Hepatocyte (in vitro differentiated cells): ENCODE measurements at regions not wholly inside any gene's neighbourhood (a gene's known extent, or its start where the extent isn't known, plus 50 kb on each side); places are given as distances from the start of the nearest gene placed in this dataset.

Source experiments
- DNase-seq: peaks from one replicate; pipeline ENCODE4 v3.0.0-alpha.2; 2016; ENCODE audit warnings: low spot score
- H2AFZ ChIP-seq: fragments of 200-600 bp; sonication (generic); 2 replicates; pipeline ENCODE4 v1.6.0; 2016; ENCODE audit warnings: antibody characterized with exemption, mild to moderate bottlenecking
- H3K27ac ChIP-seq: fragments of 200-600 bp; sonication (generic); 2 replicates; pipeline ENCODE4 v1.5.1; 2016; ENCODE audit warnings: mild to moderate bottlenecking
- H3K27me3 ChIP-seq: fragments of 200-600 bp; sonication (generic); 2 replicates; pipeline ENCODE4 v1.6.1; 2016
- H3K36me3 ChIP-seq: fragments of 200-600 bp; sonication (generic); replicated peaks from 2 replicates; pipeline ENCODE4 v1.5.1; 2016; ENCODE audit warnings: low read depth; ENCODE audit not compliant: insufficient read depth
- H3K4me1 ChIP-seq: fragments of 200-600 bp; sonication (generic); 2 replicates; pipeline ENCODE4 v1.5.1; 2016; ENCODE audit warnings: mild to moderate bottlenecking, moderate library complexity; ENCODE audit not compliant: insufficient read depth
- H3K4me2 ChIP-seq: fragments of 200-600 bp; sonication (generic); 2 replicates; pipeline ENCODE4 v1.6.0; 2016
- H3K4me3 ChIP-seq: fragments of 200-600 bp; sonication (generic); 2 replicates; pipeline ENCODE4 v1.5.1; 2016; ENCODE audit warnings: mild to moderate bottlenecking
- H3K79me2 ChIP-seq: fragments of 200-600 bp; sonication (generic); 2 replicates; pipeline ENCODE4 v1.6.0; 2017; ENCODE audit warnings: mild to moderate bottlenecking
- H3K9me2 ChIP-seq: fragments of 200-600 bp; sonication (generic); replicated peaks from 2 replicates; pipeline ENCODE4 v1.6.0; 2017; ENCODE audit warnings: mild to moderate bottlenecking; ENCODE audit not compliant: insufficient read depth
- H3K9me3 ChIP-seq: fragments of 200-600 bp; sonication (generic); 2 replicates; pipeline ENCODE4 v1.5.1; 2016; ENCODE audit warnings: low read depth, mild to moderate bottlenecking
- H4K20me1 ChIP-seq: fragments of 200-600 bp; sonication (generic); 2 replicates; pipeline ENCODE4 v1.6.0; 2016; ENCODE audit warnings: mild to moderate bottlenecking; ENCODE audit not compliant: insufficient read depth, poor library complexity, severe bottlenecking
- CTCF ChIP-seq: fragments of 200-600 bp; sonication (generic); IDR thresholded peaks from 2 replicates; pipeline ENCODE4 v1.5.1; 2016; ENCODE audit warnings: antibody characterized with exemption, mild to moderate bottlenecking; ENCODE audit not compliant: poor library complexity
- EZH2 ChIP-seq: fragments of 200-600 bp; sonication (generic); IDR thresholded peaks from 2 replicates; pipeline ENCODE4 v1.6.1; 2016; ENCODE audit warnings: antibody characterized with exemption, mild to moderate bottlenecking, borderline replicate concordance
- EZH2phosphoT487 ChIP-seq: fragments of 200-600 bp; sonication (generic); IDR thresholded peaks from one replicate; pipeline ENCODE4 v1.6.1; 2018; ENCODE audit warnings: antibody characterized with exemption, mild to moderate bottlenecking, low read depth, moderate library complexity; ENCODE audit not compliant: unreplicated experiment, severe bottlenecking
- WGBS: methylation state at CpG from one replicate; pipeline ENCODE4 v1.1.6; 2016; ENCODE audit warnings: low lambda C conversion rate; ENCODE audit errors: missing lambda C conversion rate; 5-methylcytosine and 5-hydroxymethylcytosine counted together

DNA sequence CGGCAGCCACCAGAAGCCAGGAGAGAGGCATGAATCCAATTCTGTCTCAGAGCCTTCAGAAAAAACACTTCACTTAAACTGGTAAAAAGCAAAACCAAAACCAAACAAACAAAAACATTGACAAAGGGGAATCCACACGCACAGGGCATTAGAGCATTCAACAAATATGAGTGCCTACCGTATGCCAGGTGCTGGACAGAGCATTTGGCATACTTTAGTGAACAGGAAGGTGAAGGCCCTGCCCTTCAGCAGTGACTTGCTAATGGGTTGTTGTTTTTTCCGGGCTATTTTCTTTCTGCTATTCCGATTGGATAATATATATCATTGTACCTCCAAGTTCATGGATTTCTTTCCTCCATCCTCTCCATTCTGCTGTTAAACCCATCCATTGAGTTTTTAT lies 71.7 kb upstream of the RUFY1 start:
- H3K4me1 ChIP-seq: no peaks in the 10 kb centered on the region
- no peaks in the 10 kb centered on the region for H3K27me3 ChIP-seq
- H3K27ac ChIP-seq: no peak overlapping the region

GRCh38 chr5:179475208-179475751 lies 75.1 kb upstream of the RUFY1 start:
- DNase-seq: no peak

More for the DNA sequence above, 71.7 kb upstream of the RUFY1 start:
- Histone ChIP-seq H3K79me2 (no peaks in the 10 kb centered on the region), H3K4me3 (no peak overlapping the region), H4K20me1 (no peaks in the 10 kb centered on the region), H3K4me2 (no peak overlapping the region), H2AFZ (no peak overlapping the region), H3K9me2 (no peaks in the 10 kb centered on the region), H3K9me3 (no peaks in the 10 kb centered on the region), H3K36me3 (no peaks in the 10 kb centered on the region)
- WGBS: 96% methylated on average over 5 of the region's 5 CpGs
- DNase-seq: no peak
- TF ChIP-seq EZH2phosphoT487 (no peak), CTCF (no peak)

GRCh38 chr5:179472641-179473040 lies 77.7 kb upstream of the RUFY1 start:
- no peaks in the 10 kb centered on the region for H3K36me3 ChIP-seq
- no peak overlapping the region for H3K27ac ChIP-seq
- no peak overlapping the region for H3K4me2 ChIP-seq
- 83% methylated on average over 18 of the region's 18 CpGs for WGBS
- TF ChIP-seq CTCF: no peak
- TF ChIP-seq EZH2phosphoT487: no peak
- TF ChIP-seq EZH2: no peak
- no peaks in the 10 kb centered on the region for H3K4me1 ChIP-seq
- no peak overlapping the region for H2AFZ ChIP-seq
- H3K9me2 ChIP-seq: no peaks in the 10 kb centered on the region
- H3K27me3 ChIP-seq: no peaks in the 10 kb centered on the region
- H3K9me3 ChIP-seq: no peaks in the 10 kb centered on the region
- no peak overlapping the region for H3K4me3 ChIP-seq
- no peaks in the 10 kb centered on the region for H4K20me1 ChIP-seq
- no peak for DNase-seq
- H3K79me2 ChIP-seq: no peaks in the 10 kb centered on the region

More at GRCh38 chr5:179475208-179475751, 75.1 kb upstream of the RUFY1 start:
- no peak overlapping the region for H3K4me3 ChIP-seq
- H3K4me1 ChIP-seq: no peaks in the 10 kb centered on the region
- H3K9me2 ChIP-seq: no peaks in the 10 kb centered on the region
- no peak overlapping the region for H3K4me2 ChIP-seq
- no peak overlapping the region for H3K27ac ChIP-seq
- no peaks in the 10 kb centered on the region for H4K20me1 ChIP-seq
- no peaks in the 10 kb centered on the region for H3K27me3 ChIP-seq
- no peaks in the 10 kb centered on the region for H3K9me3 ChIP-seq
- no peaks in the 10 kb centered on the region for H3K36me3 ChIP-seq
- TF ChIP-seq EZH2phosphoT487 (no peak), CTCF (no peak)
- H3K79me2 ChIP-seq: no peaks in the 10 kb centered on the region
- no peak overlapping the region for H2AFZ ChIP-seq
- 78% methylated on average over 19 of the region's 19 CpGs for WGBS

GRCh38 chr5:179472174-179472573 lies 78.2 kb upstream of the RUFY1 start:
- no peak for TF ChIP-seq EZH2
- no peak for TF ChIP-seq EZH2phosphoT487
- no peak for TF ChIP-seq CTCF
- Histone ChIP-seq H3K27me3 (no peaks in the 10 kb centered on the region), H3K9me2 (no peaks in the 10 kb centered on the region), H3K4me2 (no peak overlapping the region), H3K27ac (no peak overlapping the region), H3K4me3 (no peak overlapping the region), H3K79me2 (no peaks in the 10 kb centered on the region), H3K9me3 (no peaks in the 10 kb centered on the region), H4K20me1 (no peaks in the 10 kb centered on the region), H2AFZ (no peak overlapping the region), H3K4me1 (no peaks in the 10 kb centered on the region), H3K36me3 (no peaks in the 10 kb centered on the region)
- no peak for DNase-seq
- WGBS: 61% methylated on average over 4 of the region's 4 CpGs
